ENCODE measurements at regions not wholly inside any gene's neighbourhood (a gene's known extent, or its start where the extent isn't known, plus 50 kb on each side); places are given as distances from the start of the nearest gene placed in this dataset.

- TF ChIP-seq CTCF (IDR thresholded peaks at IDR 0.05; ENCODE audit: insufficient read depth, low read length) (no peak), POLR2AphosphoS5 (IDR thresholded peaks at IDR 0.05; ENCODE audit: low read depth) (no peak), REST (IDR thresholded peaks at IDR 0.05; ENCODE audit: insufficient replicate concordance, low read depth) (no peak), SPI1 (IDR thresholded peaks at IDR 0.05; ENCODE audit: borderline replicate concordance, low read depth) (no peak), GABPA (IDR thresholded peaks at IDR 0.05; ENCODE audit: low read depth) (no peak)
- Histone ChIP-seq H3K27ac (replicated peaks) (no peak overlapping the region), H3K27me3 (ENCODE audit: insufficient read depth, poor library complexity, severe bottlenecking) (no peaks in the 10 kb centered on the region), H3K4me3 (replicated peaks; ENCODE audit: insufficient read depth, low read length) (no peak overlapping the region)
- no peak for DNase-seq (ENCODE audit: low read depth in 1 of 2, low spot score in 1 of 2)
These were observed 86.3 kb downstream of the NUS1 start for GRCh38 chr6:117761610-117762009.

GRCh38 chr6:117771403-117771802 lies 96.1 kb downstream of the NUS1 start:
- Histone ChIP-seq H3K4me3 (replicated peaks; ENCODE audit: insufficient read depth, low read length) (no peak overlapping the region), H3K27me3 (ENCODE audit: insufficient read depth, poor library complexity, severe bottlenecking) (no peaks in the 10 kb centered on the region), H3K27ac (replicated peaks) (no peak overlapping the region)
- TF ChIP-seq SPI1 (IDR thresholded peaks at IDR 0.05; ENCODE audit: borderline replicate concordance, low read depth) (0 out of 2 replicates have a peak, but pooled peaks have one; percentile 4), POLR2AphosphoS5 (IDR thresholded peaks at IDR 0.05; ENCODE audit: low read depth) (no peak), REST (IDR thresholded peaks at IDR 0.05; ENCODE audit: insufficient replicate concordance, low read depth) (no peak), CTCF (IDR thresholded peaks at IDR 0.05; ENCODE audit: insufficient read depth, low read length) (no peak)
- DNase-seq (ENCODE audit: low read depth in 1 of 2, low spot score in 1 of 2), result peak; percentile 15 to 26

GRCh38 chr6:117776441-117776840 lies 101.2 kb downstream of the NUS1 start:
- Histone ChIP-seq H3K27ac (replicated peaks) (no peak overlapping the region), H3K4me3 (replicated peaks; ENCODE audit: insufficient read depth, low read length) (no peak overlapping the region), H3K27me3 (ENCODE audit: insufficient read depth, poor library complexity, severe bottlenecking) (no peaks in the 10 kb centered on the region)
- TF ChIP-seq POLR2AphosphoS5 (IDR thresholded peaks at IDR 0.05; ENCODE audit: low read depth), result no peak
- TF ChIP-seq CTCF (IDR thresholded peaks at IDR 0.05; ENCODE audit: insufficient read depth, low read length), result no peak
- no peak for TF ChIP-seq SPI1 (IDR thresholded peaks at IDR 0.05; ENCODE audit: borderline replicate concordance, low read depth)
- TF ChIP-seq GABPA (IDR thresholded peaks at IDR 0.05; ENCODE audit: low read depth), result no peak
- TF ChIP-seq REST (IDR thresholded peaks at IDR 0.05; ENCODE audit: insufficient replicate concordance, low read depth), result no peak
- DNase-seq (ENCODE audit: low read depth in 1 of 2, low spot score in 1 of 2), result no peak
